SK-N-MC (cell line): ENCODE measurements at regions not wholly inside any gene's neighbourhood (a gene's known extent, or its start where the extent isn't known, plus 50 kb on each side); places are given as distances from the start of the nearest gene placed in this dataset.
"Not testable (repeated sequence)": the region's sequence is repeated elsewhere in the genome, so short reads cannot be mapped to it uniquely, and the experiment has no call there.

ENCODE experiments used
- DNase-seq: peaks from one replicate; pipeline ENCODE4 v3.0.0-alpha.2; 2011; ENCODE audit warnings: low read depth, low spot score
- H3K27ac ChIP-seq: fragments of 200-600 bp; sonication (generic); 2 replicates; pipeline ENCODE4 v1.5.1; 2016; ENCODE audit warnings: mixed run types
- H3K36me3 ChIP-seq: fragments of 200-600 bp; sonication (generic); 2 replicates; pipeline ENCODE4 v1.6.1; 2017; ENCODE audit warnings: antibody characterized with exemption, low read length, mixed read lengths; ENCODE audit not compliant: insufficient read depth
- H3K4me3 ChIP-seq: fragments of 200-600 bp; sonication (generic); 2 replicates; pipeline ENCODE4 v1.5.1; 2016
- H3K9ac ChIP-seq: fragments of 200-600 bp; sonication (generic); 2 replicates; pipeline ENCODE4 v1.8.0; 2017; ENCODE audit warnings: mixed run types, mixed read lengths; ENCODE audit not compliant: insufficient read length
- H3K9me3 ChIP-seq: fragments of 200-600 bp; sonication (generic); 2 replicates; pipeline ENCODE4 v1.6.1; 2017; ENCODE audit warnings: low read depth, mild to moderate bottlenecking, antibody characterized with exemption, low read length, moderate library complexity, mixed read lengths
- EZH2 ChIP-seq: fragments of 200-600 bp; sonication (generic); IDR thresholded peaks from one replicate; pipeline ENCODE4 v1.6.1; 2017; ENCODE audit warnings: antibody characterized with exemption
- FOXP2 ChIP-seq: optimal IDR thresholded peaks from 2 replicates; pipeline ENCODE3; 2011; ENCODE audit warnings: mild to moderate bottlenecking, moderate library complexity; ENCODE audit not compliant: insufficient read depth; ENCODE audit errors: extremely low read length, control extremely low read depth
- POLR2AphosphoS5 ChIP-seq: IDR thresholded peaks from 2 replicates; pipeline ENCODE4 v1.6.1; 2012; ENCODE audit warnings: mild to moderate bottlenecking, low read depth, low read length, borderline replicate concordance

- Histone ChIP-seq H3K36me3 (no peaks in the 10 kb centered on the region), H3K9ac (no peak overlapping the region), H3K9me3 (no peaks in the 10 kb centered on the region), H3K4me3 (no peak overlapping the region), H3K27ac (no peak overlapping the region)
- no peak for DNase-seq
- TF ChIP-seq EZH2 = no peak
Observed at GRCh38 chr12:71282925-71283324, 125.1 kb upstream of the TSPAN8 start.

GRCh38 chr12:71282020-71282419, 124.2 kb upstream of the TSPAN8 start:
- DNase-seq = no peak
- TF ChIP-seq POLR2AphosphoS5 (no peak), FOXP2 (no peak), EZH2 (no peak)
- Histone ChIP-seq H3K9me3 (no peaks in the 10 kb centered on the region), H3K36me3 (no peaks in the 10 kb centered on the region), H3K27ac (no peak overlapping the region), H3K9ac (no peak overlapping the region), H3K4me3 (no peak overlapping the region)

GRCh38 chr12:71281425-71281824, 123.6 kb upstream of the TSPAN8 start:
- H3K36me3 ChIP-seq = no peaks in the 10 kb centered on the region
- no peak overlapping the region for H3K4me3 ChIP-seq
- no peaks in the 10 kb centered on the region for H3K9me3 ChIP-seq
- DNase-seq = no peak
- TF ChIP-seq EZH2 (no peak), POLR2AphosphoS5 (no peak), FOXP2 (no peak)
- no peak overlapping the region for H3K9ac ChIP-seq
- H3K27ac ChIP-seq = no peak overlapping the region

- TF ChIP-seq EZH2 (no peak), POLR2AphosphoS5 (no peak), FOXP2 (no peak)
- no peaks in the 10 kb centered on the region for H3K36me3 ChIP-seq
- H3K9ac ChIP-seq = no peak overlapping the region
- no peak for DNase-seq
- no peak overlapping the region for H3K4me3 ChIP-seq
- no peaks in the 10 kb centered on the region for H3K9me3 ChIP-seq
- no peak overlapping the region for H3K27ac ChIP-seq
Observed at GRCh38 chr12:71277866-71278265, 120.1 kb upstream of the TSPAN8 start.

- DNase-seq = no peak
- Histone ChIP-seq H3K36me3 (no peaks in the 10 kb centered on the region), H3K4me3 (no peak overlapping the region), H3K27ac (no peak overlapping the region), H3K9ac (no peak overlapping the region), H3K9me3 (no peaks in the 10 kb centered on the region)
- TF ChIP-seq POLR2AphosphoS5 = no peak
- TF ChIP-seq FOXP2 = no peak
Observed at GRCh38 chr12:71276541-71276940, 118.7 kb upstream of the TSPAN8 start.

GRCh38 chr12:71270794-71271193, 113.0 kb upstream of the TSPAN8 start:
- H3K9ac ChIP-seq, DNase-seq: not testable (repeated sequence)

GRCh38 chr12:71270057-71270456, 112.3 kb upstream of the TSPAN8 start:
- no peak overlapping the region for H3K4me3 ChIP-seq
- DNase-seq = no peak
- no peak overlapping the region for H3K9ac ChIP-seq
- H3K27ac ChIP-seq = no peak overlapping the region
- no peaks in the 10 kb centered on the region for H3K36me3 ChIP-seq
- H3K9me3 ChIP-seq = no peaks in the 10 kb centered on the region
- no peak for TF ChIP-seq FOXP2
- no peak for TF ChIP-seq POLR2AphosphoS5
- no peak for TF ChIP-seq EZH2

More at GRCh38 chr12:71270794-71271193, 113.0 kb upstream of the TSPAN8 start:
- not testable (repeated sequence) for H3K4me3 ChIP-seq, H3K27ac ChIP-seq, H3K9me3 ChIP-seq, H3K36me3 ChIP-seq

- H3K4me3 ChIP-seq = no peak overlapping the region
Observed at GRCh38 chr12:71269281-71269598, 111.4 kb upstream of the TSPAN8 start.

GRCh38 chr12:71268598-71269280, 110.9 kb upstream of the TSPAN8 start:
- Histone ChIP-seq H3K27ac (no peak overlapping the region), H3K4me3 (no peak overlapping the region)

More at GRCh38 chr12:71269281-71269598, 111.4 kb upstream of the TSPAN8 start:
- DNase-seq = no peak
- H3K9ac ChIP-seq = no peak overlapping the region
- H3K36me3 ChIP-seq = no peaks in the 10 kb centered on the region
- no peaks in the 10 kb centered on the region for H3K9me3 ChIP-seq
- H3K27ac ChIP-seq = no peak overlapping the region
- TF ChIP-seq POLR2AphosphoS5 (no peak), FOXP2 (no peak), EZH2 (no peak)

More at GRCh38 chr12:71268598-71269280, 110.9 kb upstream of the TSPAN8 start:
- DNase-seq = no peak
- no peak for TF ChIP-seq FOXP2
- Histone ChIP-seq H3K9me3 (no peaks in the 10 kb centered on the region), H3K9ac (no peak overlapping the region), H3K36me3 (no peaks in the 10 kb centered on the region)
